AG10803 (cell line): ENCODE measurements at regions not wholly inside any gene's neighbourhood (a gene's known extent, or its start where the extent isn't known, plus 50 kb on each side); places are given as distances from the start of the nearest gene placed in this dataset.

Experiments used
- DNase-seq: peaks from one replicate; pipeline ENCODE4 v3.0.0; 2010; ENCODE audit warnings: low read depth
- H3K4me3 ChIP-seq: 2 replicates; pipeline ENCODE4 v1.5.1; 2011; ENCODE audit warnings: mild to moderate bottlenecking, low read length, control low read depth
- CTCF ChIP-seq: conservative IDR thresholded peaks from 2 replicates; pipeline ENCODE4 v1.5.1; 2011; ENCODE audit warnings: mild to moderate bottlenecking, low read length, control low read depth, inconsistent platforms

- TF ChIP-seq CTCF: no peak
- no peak overlapping the region for H3K4me3 ChIP-seq
- DNase-seq: no peak
Measured at GRCh38 chr12:68411371-68411770, 79.2 kb upstream of the MDM1 start.

GRCh38 chr12:68414988-68415387 lies 82.8 kb upstream of the MDM1 start:
- no peak overlapping the region for H3K4me3 ChIP-seq
- DNase-seq: no peak
- TF ChIP-seq CTCF: no peak

- no peak for TF ChIP-seq CTCF
- H3K4me3 ChIP-seq: no peak overlapping the region
Measured at GRCh38 chr12:68416350-68416749, 84.2 kb upstream of the MDM1 start.

GRCh38 chr12:68416826-68417225 lies 84.7 kb upstream of the MDM1 start:
- TF ChIP-seq CTCF: 0 out of 2 replicates have a peak, but pooled peaks have one; percentile 1
- no peak overlapping the region for H3K4me3 ChIP-seq
- peak; percentile 74 for DNase-seq

More at GRCh38 chr12:68416350-68416749, 84.2 kb upstream of the MDM1 start:
- DNase-seq: no peak

GRCh38 chr12:68418137-68418460 lies 85.9 kb upstream of the MDM1 start:
- H3K4me3 ChIP-seq: no peak overlapping the region
- TF ChIP-seq CTCF: no peak
- no peak for DNase-seq

- DNase-seq: peak; percentile 37
- no peak overlapping the region for H3K4me3 ChIP-seq
- no peak for TF ChIP-seq CTCF
Measured at GRCh38 chr12:68420225-68421010, 88.3 kb upstream of the MDM1 start.

GRCh38 chr12:68422159-68422558 lies 90.0 kb upstream of the MDM1 start:
- H3K4me3 ChIP-seq: no peak overlapping the region
- no peak for DNase-seq
- no peak for TF ChIP-seq CTCF
